Upper lobe of left lung (tissue), 4 donors: ENCODE measurements at regions not wholly inside any gene's neighbourhood (a gene's known extent, or its start where the extent isn't known, plus 50 kb on each side); places are given as distances from the start of the nearest gene placed in this dataset.

Experiments used
- POLR2A ChIP-seq, 4 donors: fragments of 450-650 bp; IDR thresholded peaks; one replicate each; pipeline ENCODE4 v1.5.1; 2016 to 2017; ENCODE audit warnings: antibody characterized with exemption in 4 of 4, mild to moderate bottlenecking in 2 of 4
- TF ChIP-seq, protein P1 (sequence below), 6 experiments: fragments of 450-650 bp in 4 of 6; fragments of 200-600 bp in 2 of 6; sonication (generic) in 2 of 6; IDR thresholded peaks; one replicate each; pipeline ENCODE4 v1.5.1; 2016 to 2019; ENCODE audit warnings: antibody characterized with exemption in 6 of 6

DNA sequence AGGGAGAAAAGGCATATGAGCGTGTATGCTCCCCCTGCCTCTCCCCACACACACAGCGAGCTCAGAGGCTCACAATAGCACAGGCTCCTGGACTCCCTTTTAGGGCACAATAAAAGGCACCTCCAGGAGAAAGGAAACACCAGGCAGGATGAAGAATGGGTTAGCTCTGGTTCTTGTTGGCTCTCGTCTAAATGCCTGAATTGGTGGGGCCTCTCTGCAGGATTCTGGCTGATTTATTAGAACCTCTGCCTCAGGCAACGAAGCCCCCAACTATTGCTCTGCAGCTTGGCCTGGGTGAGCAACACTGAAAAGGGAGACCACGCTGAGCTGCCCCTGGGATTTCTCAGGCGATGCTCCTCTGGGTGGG lies 590.9 kb upstream of the PLXNA2 start:
- TF ChIP-seq, protein P1, sequence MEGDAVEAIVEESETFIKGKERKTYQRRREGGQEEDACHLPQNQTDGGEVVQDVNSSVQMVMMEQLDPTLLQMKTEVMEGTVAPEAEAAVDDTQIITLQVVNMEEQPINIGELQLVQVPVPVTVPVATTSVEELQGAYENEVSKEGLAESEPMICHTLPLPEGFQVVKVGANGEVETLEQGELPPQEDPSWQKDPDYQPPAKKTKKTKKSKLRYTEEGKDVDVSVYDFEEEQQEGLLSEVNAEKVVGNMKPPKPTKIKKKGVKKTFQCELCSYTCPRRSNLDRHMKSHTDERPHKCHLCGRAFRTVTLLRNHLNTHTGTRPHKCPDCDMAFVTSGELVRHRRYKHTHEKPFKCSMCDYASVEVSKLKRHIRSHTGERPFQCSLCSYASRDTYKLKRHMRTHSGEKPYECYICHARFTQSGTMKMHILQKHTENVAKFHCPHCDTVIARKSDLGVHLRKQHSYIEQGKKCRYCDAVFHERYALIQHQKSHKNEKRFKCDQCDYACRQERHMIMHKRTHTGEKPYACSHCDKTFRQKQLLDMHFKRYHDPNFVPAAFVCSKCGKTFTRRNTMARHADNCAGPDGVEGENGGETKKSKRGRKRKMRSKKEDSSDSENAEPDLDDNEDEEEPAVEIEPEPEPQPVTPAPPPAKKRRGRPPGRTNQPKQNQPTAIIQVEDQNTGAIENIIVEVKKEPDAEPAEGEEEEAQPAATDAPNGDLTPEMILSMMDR (IDR thresholded peaks at IDR 0.05), result no peak
- no peak for TF ChIP-seq POLR2A (IDR thresholded peaks at IDR 0.05)
